HEK293 (cell line): ENCODE measurements at regions not wholly inside any gene's neighbourhood (a gene's known extent, or its start where the extent isn't known, plus 50 kb on each side); places are given as distances from the start of the nearest gene placed in this dataset.
"Not testable (repeated sequence)": the region's sequence is repeated elsewhere in the genome, so short reads cannot be mapped to it uniquely, and the experiment has no call there.

Source experiments
- CTCF ChIP-seq: fragments of 450-650 bp; formaldehyde crosslinking; IDR thresholded peaks from 2 replicates; pipeline ENCODE4 v1.5.1; 2016; ENCODE audit warnings: missing biosample characterization, missing genetic modification characterization
- RBAK ChIP-seq: fragments of 450-650 bp; formaldehyde crosslinking; IDR thresholded peaks from 2 replicates; pipeline ENCODE4 v1.5.1; 2016; ENCODE audit warnings: missing biosample characterization, missing genetic modification characterization
- REST ChIP-seq: fragments of 450-650 bp; formaldehyde crosslinking; IDR thresholded peaks from 2 replicates; pipeline ENCODE4 v1.5.1; 2016; ENCODE audit warnings: missing biosample characterization, missing genetic modification characterization
- TCF7L2 ChIP-seq: IDR thresholded peaks from 2 replicates; pipeline ENCODE4 v1.6.1; 2011; ENCODE audit warnings: low read depth, mild to moderate bottlenecking, inconsistent platforms, low read length, moderate library complexity, borderline replicate concordance
- ZNF513 ChIP-seq: fragments of 450-650 bp; IDR thresholded peaks from 2 replicates; pipeline ENCODE4 v1.5.1; 2018; ENCODE audit warnings: missing biosample characterization, missing genetic modification characterization
- ZNF629 ChIP-seq: fragments of 450-650 bp; formaldehyde crosslinking; IDR thresholded peaks from 2 replicates; pipeline ENCODE4 v1.5.1; 2017; ENCODE audit warnings: missing biosample characterization, missing genetic modification characterization
- TF ChIP-seq, protein P1 (sequence below): fragments of 450-650 bp; formaldehyde crosslinking; IDR thresholded peaks from 2 replicates; pipeline ENCODE4 v1.5.1; 2016; ENCODE audit warnings: missing biosample characterization, missing genetic modification characterization

DNA sequence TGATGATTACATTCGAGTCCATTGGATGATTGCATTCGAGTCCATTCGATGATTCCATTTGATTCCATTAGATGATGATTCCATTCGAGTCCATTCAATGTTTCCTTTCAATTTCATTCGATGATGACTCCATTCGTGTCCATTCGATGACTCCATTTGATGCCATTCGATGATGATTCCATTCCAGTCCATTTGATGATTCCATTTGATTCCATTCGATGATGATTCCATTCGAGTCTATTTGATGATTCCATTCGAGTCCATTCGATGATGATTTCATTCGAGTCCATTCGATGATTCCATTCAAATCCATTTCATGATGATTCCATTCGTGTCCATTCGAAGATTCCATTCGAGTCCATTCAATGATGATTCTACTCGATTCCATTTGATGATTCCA lies 1109.7 kb downstream of the RPIA start:
- TF ChIP-seq REST (tag by site-specific recombination); CTCF (tag by site-specific recombination); RBAK; ZNF513 (tag by site-specific recombination); ZNF629 (tag by site-specific recombination); TCF7L2: not testable (repeated sequence)
- TF ChIP-seq, protein P1, sequence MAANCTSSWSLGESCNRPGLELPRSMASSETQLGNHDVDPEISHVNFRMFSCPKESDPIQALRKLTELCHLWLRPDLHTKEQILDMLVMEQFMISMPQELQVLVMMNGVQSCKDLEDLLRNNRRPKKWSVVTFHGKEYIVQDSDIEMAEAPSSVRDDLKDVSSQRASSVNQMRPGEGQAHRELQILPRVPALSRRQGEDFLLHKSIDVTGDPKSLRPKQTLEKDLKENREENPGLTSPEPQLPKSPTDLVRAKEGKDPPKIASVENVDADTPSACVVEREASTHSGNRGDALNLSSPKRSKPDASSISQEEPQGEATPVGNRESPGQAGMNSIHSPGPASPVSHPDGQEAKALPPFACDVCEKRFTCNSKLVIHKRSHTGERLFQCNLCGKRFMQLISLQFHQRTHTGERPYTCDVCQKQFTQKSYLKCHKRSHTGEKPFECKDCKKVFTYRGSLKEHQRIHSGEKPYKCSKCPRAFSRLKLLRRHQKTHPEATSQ, result not testable (repeated sequence)
